Endothelial cell of umbilical vein (primary cell): ENCODE measurements at regions not wholly inside any gene's neighbourhood (a gene's known extent, or its start where the extent isn't known, plus 50 kb on each side); places are given as distances from the start of the nearest gene placed in this dataset.

Experiments
- CTCF ChIP-seq, 2 donors: IDR thresholded peaks; 1 replicate in 1 of 2; 2 replicates in 1 of 2; pipeline ENCODE4 v1.5.1; 2011; ENCODE audit warnings: low read length in 2 of 2, mild to moderate bottlenecking in 2 of 2, moderate library complexity in 2 of 2, control low read depth in 1 of 2, inconsistent platforms in 1 of 2, low read depth in 1 of 2; ENCODE audit not compliant: insufficient read depth in 1 of 2; ENCODE audit errors: extremely low read depth in 1 of 2
- EZH2 ChIP-seq: IDR thresholded peaks from 2 replicates; pipeline ENCODE4 v1.6.1; 2012; ENCODE audit warnings: borderline replicate concordance, low read depth, mild to moderate bottlenecking, moderate library complexity, low read length, inconsistent platforms; ENCODE audit not compliant: severe bottlenecking
- FOS ChIP-seq: IDR thresholded peaks from 2 replicates; pipeline ENCODE4 v1.6.1; 2011; ENCODE audit warnings: mild to moderate bottlenecking, low read length, moderate library complexity, borderline replicate concordance; ENCODE audit not compliant: insufficient read depth
- POLR2A ChIP-seq: IDR thresholded peaks from 2 replicates; pipeline ENCODE4 v1.6.1; 2012; ENCODE audit warnings: low read depth, mild to moderate bottlenecking, control low read depth, low read length
- POLR2AphosphoS5 ChIP-seq: IDR thresholded peaks from 2 replicates; pipeline ENCODE4 v1.6.1; 2012; ENCODE audit warnings: low read depth, mild to moderate bottlenecking, control low read depth, low read length, moderate library complexity; ENCODE audit not compliant: insufficient read depth

DNA sequence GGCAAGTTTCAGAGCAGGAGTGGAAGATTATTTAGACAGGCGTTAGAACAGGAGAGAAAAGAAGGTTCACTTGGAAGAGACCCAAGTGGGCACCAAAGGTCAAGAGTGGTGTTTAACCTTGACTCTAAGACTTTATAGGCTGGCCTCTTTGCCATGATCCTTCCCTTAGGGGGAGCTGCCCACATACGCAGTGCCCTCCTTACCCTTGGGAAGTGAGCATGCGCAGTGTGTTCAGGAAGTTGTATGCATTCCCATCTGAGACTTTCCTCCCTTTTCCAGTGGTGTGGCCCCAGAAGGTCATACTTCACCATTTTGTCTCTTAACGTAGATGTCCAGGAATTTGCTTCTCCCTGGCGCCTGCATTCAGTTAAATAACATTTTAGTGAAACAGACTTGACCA is 95.8 kb downstream of the CXCL12 start:
- TF ChIP-seq POLR2AphosphoS5 (no peak), CTCF (IDR thresholded peaks at IDR 0.05; ENCODE audit: extremely low read depth in 1 of 2, insufficient read depth in 1 of 2, low read depth in 1 of 2, low read length in 2 of 2) (no peak), EZH2 (no peak), POLR2A (no peak), FOS (no peak)
